SK-N-SH (cell line): ENCODE measurements at regions not wholly inside any gene's neighbourhood (a gene's known extent, or its start where the extent isn't known, plus 50 kb on each side); places are given as distances from the start of the nearest gene placed in this dataset.

Source experiments
- CHD2 ChIP-seq: fragments of 150-350 bp; IDR thresholded peaks from 2 replicates; pipeline ENCODE4 v1.6.1; 2018; ENCODE audit warnings: low read length; ENCODE audit not compliant: partially characterized antibody
- CTCF ChIP-seq: fragments of 200-600 bp; sonication (generic); IDR thresholded peaks from 2 replicates; pipeline ENCODE4 v1.6.1; 2017; ENCODE audit warnings: antibody characterized with exemption, mild to moderate bottlenecking, moderate library complexity
- ELF1 ChIP-seq: IDR thresholded peaks from 2 replicates; pipeline ENCODE4 v1.4.0; 2012
- EP300 ChIP-seq, 2 experiments: IDR thresholded peaks; 2 replicates each; pipeline versions ENCODE4 v1.4.0 to v1.6.1; 2012; ENCODE audit warnings: borderline replicate concordance in 1 of 2, low read depth in 1 of 2, low read length in 1 of 2
- EZH2phosphoT487 ChIP-seq: fragments of 200-600 bp; sonication (generic); IDR thresholded peaks from 2 replicates; pipeline ENCODE4 v1.6.1; 2017; ENCODE audit warnings: low read depth, mixed run types, mild to moderate bottlenecking, antibody characterized with exemption, moderate library complexity, borderline replicate concordance
- POLR2AphosphoS5 ChIP-seq: IDR thresholded peaks from 2 replicates; pipeline ENCODE4 v1.6.1; 2012; ENCODE audit warnings: low read depth, low read length
- REST ChIP-seq: IDR thresholded peaks from 2 replicates; pipeline ENCODE4 v1.6.1; 2012; ENCODE audit warnings: mild to moderate bottlenecking, low read depth, low read length, moderate library complexity

DNA sequence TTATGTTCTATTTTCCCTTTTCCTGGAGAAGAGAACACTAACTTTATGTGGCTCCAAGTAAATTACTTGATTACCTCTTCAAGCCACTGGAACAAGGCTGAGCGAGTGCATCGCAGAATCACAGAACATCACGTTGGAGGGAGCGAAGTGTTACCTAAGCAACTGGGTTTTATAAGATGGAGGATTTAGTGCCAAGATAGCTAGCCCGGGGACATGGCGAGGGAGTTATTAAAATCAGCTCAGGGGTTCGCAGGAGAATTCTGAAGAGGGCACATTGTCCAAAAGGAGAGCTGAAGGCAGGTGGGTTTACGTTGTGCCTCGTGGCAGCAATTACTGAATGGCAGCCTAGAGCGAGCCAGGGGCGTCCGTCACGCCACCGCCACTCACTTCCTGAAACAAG lies 563.2 kb upstream of the ADAMTS16 start:
- TF ChIP-seq CHD2 (no peak), CTCF (no peak), EZH2phosphoT487 (no peak), ELF1 (no peak), EP300 (IDR thresholded peaks at IDR 0.05; ENCODE audit: borderline replicate concordance in 1 of 2, low read depth in 1 of 2, low read length in 1 of 2) (no peak), POLR2AphosphoS5 (no peak), REST (no peak)
